Sigmoid colon (tissue), 4 donors: ENCODE measurements at regions not wholly inside any gene's neighbourhood (a gene's known extent, or its start where the extent isn't known, plus 50 kb on each side); places are given as distances from the start of the nearest gene placed in this dataset.

Source experiments
- CTCF ChIP-seq, 4 experiments: fragments of 450-650 bp in 3 of 4; fragments of 200-600 bp in 1 of 4; IDR thresholded peaks; one replicate each; pipeline ENCODE4 v1.5.1; 2016 to 2019; ENCODE audit warnings: antibody characterized with exemption in 4 of 4, mild to moderate bottlenecking in 3 of 4, moderate library complexity in 2 of 4
- POLR2A ChIP-seq, 2 donors: fragments of 450-650 bp; IDR thresholded peaks; one replicate each; pipeline ENCODE4 v1.6.1; 2016; ENCODE audit warnings: antibody characterized with exemption in 2 of 2, mild to moderate bottlenecking in 2 of 2, moderate library complexity in 2 of 2
- POLR2AphosphoS5 ChIP-seq, 4 donors: sonication (generic); formaldehyde crosslinking; IDR thresholded peaks; one replicate each; pipeline ENCODE4 v1.6.1; 2017; ENCODE audit warnings: antibody characterized with exemption in 4 of 4

GRCh38 chr3:154987846-154988245 lies 92.3 kb upstream of the MME start:
- TF ChIP-seq POLR2A (IDR thresholded peaks at IDR 0.05) = no peak
- no peak for TF ChIP-seq CTCF (IDR thresholded peaks at IDR 0.05)
- TF ChIP-seq POLR2AphosphoS5 (IDR thresholded peaks at IDR 0.05) = no peak
